ENCODE measurements at regions not wholly inside any gene's neighbourhood (a gene's known extent, or its start where the extent isn't known, plus 50 kb on each side); places are given as distances from the start of the nearest gene placed in this dataset.

DNA sequence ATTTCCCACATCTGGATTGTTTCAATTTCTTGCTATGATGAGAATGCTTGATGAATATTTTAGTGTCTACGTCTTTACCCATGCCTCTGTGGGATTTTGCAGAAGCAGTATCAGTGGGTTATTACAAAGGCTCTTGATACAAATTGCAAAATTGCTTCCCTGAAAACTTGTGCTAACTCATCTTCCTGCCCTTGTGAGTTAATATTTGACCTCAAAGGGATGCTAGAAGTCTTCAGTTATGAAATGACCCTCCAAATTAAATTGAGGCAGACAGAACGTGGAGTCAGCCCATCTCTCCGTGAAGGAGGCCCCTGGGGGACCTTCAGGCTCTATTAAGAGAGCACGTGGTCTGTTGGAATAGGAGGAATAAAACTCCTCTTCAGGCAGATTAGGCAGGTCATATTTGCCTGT, 239.2 kb upstream of the HS6ST1 start:
- DNase-seq = no peak

DNA sequence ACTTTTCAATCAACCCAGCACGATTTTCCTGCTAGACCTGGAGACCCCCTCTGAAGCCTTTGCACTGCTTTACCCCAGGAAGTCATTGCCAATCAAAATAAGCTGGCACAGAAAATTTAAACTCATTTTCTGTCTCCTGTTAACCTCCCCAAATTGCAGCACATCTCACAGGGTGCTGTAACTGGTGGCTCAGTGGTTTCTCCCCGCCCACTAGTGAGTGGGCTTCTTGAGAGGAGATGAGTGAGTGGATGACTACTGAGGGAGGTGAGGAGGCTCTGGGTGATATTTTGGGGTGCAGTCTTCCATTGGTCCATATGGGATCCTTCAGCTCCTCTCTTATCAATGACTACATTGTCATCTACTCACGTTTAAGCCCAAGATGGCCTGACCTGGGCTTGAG, 239.8 kb upstream of the HS6ST1 start:
- no peak for DNase-seq

DNA sequence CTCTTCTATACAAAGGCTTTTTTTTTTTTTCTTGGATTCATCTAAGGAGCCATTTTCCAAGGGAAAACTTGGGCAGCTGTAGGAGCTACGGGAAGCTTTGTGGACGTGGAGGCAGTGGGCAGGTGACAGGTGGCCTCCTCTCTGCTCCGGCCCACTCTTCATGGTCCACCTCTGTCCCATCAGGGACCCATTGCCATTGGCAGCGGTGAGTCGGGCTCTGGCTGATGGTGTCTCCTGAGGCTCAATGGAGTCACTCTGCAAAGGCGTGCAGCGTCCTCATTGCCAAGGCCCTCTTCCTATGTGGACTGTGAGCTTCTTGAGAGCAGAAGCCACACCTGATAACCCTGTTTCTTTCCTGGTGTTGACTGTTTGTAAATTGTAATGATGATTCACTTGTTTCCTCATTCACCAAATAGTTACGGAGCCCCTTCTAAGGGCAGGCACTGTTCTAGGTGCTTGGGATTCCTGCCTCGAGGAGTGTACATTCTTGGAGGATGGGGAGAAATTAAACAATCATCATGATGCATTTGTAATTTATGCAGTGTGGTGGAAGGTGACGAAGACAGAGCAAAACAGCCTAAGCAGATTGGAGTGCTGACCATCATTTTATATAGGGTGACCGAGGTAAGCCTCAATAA, 240.3 kb upstream of the HS6ST1 start:
- no peak for DNase-seq

DNA sequence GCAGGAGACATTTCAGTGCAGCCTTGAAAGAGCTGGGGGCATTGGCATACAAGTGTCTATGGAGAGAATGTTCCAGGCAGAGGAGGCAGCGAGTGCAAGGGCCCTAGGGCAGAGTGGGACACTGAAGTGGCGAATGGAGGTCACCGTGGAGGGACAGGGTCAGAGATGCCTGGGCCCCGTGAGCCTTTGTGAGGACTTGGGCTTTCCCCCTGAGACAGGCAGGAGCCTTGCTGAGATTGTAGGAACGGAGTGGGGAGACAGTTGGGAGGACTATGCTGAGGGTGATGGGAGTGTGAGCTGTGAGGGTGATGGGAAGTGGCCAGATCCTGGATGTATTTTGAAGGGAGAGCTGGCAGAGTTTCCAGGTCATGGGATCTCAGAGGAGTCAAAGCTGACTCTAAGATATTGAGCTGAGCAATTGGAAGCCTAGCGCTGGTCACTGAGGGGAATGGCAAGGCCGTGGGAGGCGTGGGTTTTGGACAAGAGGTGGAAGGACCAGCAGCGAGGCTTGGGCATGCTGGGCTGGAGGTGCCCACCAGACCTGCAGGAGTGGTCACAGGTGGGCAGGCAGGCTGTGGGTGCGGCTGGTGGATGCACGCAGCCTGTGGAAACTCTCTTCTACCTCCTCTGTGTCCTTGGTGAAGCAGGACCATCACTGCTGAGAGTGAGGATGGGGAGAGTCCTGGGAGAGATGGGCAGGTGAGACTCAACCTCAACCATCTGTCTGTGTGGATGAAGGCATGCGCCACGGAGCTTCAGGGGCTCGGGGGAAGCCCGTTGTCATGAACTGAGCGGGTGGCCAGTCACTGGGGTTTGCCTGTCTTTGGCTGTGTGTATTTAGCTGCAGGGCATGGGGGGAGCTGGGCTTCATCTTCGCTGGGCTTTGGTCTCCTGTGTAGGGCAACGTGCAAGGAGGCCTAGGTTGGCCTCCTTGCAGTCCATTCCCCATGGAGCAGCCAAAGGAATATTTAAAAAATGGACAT, 241.2 kb upstream of the HS6ST1 start:
- no peak for DNase-seq

DNA sequence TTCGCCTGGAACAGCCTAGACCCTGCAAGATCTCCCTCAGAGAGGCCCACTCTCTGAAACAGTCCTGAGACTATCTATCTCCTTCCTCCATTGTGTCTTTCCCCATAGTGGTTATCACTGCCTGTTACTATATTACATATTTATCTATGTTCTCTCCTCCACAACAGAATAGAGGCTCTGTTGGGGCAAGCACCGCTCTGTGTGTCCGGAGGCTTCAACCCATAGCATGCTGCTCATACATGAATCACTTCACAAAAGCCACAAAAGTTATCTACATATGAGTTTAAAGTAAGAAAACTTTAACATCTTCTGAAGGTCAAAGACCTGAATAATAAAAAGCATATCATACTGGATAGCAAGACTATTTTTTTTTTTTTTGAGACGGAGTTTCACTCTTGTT, 242.1 kb upstream of the HS6ST1 start:
- no peak for DNase-seq

DNA sequence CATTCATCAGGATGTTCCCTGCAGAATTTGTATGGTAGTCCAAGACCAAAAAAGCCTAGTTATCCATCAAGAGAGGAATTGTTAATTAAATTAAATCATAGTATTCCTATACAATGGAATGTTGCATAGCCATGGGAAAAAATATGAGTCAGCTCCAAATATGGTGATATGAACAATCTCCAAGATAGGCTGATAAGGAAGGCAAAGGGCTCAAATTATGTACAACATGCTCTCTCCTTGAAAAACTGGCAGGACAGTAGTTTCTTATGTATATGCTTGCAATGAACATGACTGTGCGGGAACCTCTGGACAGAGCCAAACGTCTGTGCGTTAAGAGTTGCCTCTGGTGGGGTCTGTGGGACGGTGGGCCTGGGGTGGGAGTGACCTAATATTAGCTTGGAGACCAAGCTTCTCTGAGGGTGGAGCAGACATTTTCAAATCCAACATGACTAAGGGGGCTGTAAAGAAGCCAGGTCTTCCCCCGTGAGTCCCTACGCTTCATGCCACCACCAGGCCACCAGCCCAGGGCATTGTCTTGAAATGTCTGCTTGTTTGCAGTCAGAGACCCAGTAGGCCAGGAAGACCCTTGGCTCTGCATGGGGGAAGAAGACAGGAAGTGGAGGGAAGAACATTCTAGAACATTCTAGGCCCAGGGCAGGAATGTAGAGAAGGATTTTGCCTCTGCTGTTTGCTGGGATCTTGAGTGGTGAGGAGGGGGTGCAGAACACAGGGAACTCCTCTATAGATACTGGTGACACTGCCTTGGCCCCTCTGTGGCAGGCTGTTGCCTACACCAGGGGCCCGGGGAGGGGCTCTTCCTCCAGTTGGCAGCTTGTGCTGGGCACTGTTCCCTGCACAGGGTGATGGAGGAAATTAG, 244.0 kb upstream of the HS6ST1 start:
- no peak for DNase-seq

DNA sequence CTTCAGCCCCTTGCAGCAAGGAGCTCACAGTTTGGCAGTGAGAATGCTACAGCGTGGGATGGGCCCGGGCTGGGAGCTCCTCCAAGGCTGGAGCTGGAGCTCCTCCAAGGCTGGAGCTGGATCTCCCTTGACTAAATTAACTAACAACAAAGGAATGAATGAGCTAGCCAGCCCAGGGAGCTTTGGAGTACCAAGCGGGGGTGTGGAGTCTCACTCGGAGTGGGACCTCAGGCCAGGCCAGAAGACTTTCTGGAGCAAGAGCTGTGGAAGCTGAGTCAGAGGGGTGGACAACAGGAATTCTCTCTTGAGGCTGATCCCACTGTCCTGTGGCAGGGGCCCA, 244.7 kb upstream of the HS6ST1 start:
- DNase-seq = no peak

DNA sequence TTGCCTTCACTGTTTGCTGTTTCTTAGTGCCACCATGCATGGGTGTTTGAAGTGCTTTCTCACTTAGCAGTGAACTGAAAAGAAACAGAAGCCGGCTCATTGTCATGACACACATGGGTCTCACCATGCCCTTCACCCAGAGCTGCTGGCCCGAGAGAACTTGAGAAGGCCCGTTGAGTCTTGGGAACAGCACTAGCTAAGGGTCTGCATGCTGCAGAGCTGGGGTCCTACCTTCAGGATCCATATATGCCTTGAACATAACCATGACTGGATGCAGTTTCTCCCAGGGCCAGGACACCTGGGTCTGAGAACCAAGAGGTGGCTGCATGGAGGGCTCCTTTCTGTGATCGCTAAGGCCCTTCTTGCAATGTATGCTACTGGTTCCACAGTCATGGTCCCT, 245.5 kb upstream of the HS6ST1 start:
- no peak for DNase-seq

DNA sequence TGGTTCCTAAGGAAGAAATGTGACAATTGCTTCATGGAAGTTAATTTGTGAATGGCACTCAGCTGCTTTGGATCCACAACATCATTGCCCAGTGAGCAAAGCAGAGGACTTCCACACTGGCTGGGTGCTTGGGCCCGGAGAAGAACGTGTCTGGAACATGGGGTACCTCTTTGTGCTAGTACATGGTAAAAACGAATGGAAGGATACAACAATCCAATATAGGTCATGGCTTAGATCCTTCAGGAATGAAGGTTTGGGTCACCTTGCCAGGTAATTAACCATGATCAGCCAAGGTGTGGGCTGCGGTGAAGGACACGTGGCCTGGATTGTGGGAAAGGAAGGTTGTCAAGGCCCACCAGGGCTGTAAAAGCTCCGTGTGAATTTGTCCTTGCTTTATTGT, 245.9 kb upstream of the HS6ST1 start:
- no peak for DNase-seq

DNA sequence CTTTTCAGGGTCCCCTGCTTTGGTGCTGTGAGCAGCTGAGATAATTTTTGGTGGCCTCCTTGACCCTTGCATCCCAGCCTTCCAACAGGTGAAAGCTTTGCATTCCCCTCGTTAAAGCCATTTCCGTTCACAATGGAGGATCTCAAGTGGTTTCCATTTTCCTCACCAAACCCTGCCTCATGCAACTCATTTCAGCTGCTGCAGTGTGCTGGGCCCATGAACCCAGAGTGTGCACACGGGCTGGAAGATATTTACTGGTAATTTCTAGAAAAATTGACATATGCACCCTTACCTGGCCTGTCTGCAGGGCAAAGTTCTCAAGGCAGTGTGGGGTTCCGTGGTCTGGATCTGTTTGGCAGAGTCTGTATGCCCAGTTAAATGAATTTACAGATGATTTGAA, 246.8 kb upstream of the HS6ST1 start:
- no peak for DNase-seq

DNA sequence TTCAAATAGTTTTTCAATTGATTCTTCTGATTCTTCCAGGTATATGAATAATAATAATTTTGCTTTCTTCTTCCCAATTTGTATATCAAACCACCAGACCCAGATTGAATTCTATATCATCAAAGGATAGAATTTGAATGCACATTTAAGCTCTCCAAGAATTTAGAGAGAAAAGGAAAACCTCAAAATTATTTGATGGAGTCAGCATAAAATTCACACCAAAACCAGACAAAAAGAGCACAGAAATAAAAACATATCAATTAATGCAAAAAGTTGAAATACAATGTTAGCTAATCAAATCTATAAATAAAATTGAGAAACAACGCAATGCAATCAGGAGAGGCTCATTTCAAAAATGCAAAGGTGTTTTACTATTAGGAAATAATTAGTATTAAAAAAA, 248.0 kb upstream of the HS6ST1 start:
- DNase-seq = no peak

DNA sequence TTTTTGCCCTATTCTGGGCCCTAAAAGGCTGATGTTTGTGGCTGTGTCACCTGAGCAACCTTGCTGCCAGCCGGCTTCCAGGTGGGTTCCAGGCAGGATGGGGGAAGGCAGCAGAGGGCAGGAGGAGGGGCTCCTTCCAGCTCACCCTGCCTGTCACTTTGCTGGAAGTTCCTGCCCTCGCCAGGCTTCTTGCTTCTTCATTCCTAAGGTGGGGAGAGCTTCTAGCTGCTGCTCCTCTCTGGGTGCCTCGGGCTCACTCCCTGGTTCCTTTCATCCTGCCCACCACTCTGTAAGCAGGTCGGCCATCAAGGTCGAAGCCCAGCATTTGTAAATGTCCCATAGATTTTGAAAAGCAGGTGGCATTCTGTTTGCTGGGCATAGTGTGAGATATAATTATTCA, 249.4 kb upstream of the HS6ST1 start:
- DNase-seq = no peak

DNA sequence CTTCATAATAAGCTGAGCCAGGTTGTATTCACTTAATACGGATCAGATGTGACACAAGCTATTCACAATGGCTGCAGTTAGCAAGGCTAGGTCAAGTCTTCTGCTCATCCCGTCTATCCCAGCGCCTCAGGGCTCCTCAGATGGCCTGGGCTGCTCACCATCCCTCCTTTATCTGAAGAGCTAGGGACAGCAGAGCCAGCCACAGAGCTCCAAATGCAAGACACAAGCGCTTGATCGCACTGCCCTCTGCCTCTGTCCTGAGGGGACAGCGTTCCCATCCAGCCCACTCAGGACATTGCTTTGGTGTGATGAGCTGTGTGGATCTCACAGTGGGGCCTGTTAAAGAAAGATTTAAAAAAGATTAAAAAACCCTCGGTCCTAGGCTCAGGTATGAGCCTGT, 254.4 kb upstream of the HS6ST1 start:
- no peak for DNase-seq

DNA sequence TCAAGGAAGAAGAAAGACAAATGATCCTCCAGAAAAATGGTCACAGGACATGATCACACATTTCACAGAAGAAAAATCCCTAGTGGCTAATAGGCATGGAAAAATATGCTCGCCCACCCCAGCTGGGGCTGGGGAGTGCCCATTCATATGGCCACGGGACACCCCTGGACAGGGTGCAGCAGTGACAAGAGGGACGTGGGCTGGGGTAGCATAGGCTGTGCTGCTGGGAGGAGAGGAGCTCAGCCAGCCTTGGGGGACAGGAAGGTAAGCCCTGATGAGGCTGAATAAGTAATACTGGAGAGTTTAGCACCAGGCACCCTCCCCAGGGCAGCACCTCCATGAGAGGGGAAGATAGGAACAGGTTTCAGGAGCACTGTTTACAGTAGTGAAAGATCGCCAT, 254.9 kb upstream of the HS6ST1 start:
- no peak for DNase-seq

DNA sequence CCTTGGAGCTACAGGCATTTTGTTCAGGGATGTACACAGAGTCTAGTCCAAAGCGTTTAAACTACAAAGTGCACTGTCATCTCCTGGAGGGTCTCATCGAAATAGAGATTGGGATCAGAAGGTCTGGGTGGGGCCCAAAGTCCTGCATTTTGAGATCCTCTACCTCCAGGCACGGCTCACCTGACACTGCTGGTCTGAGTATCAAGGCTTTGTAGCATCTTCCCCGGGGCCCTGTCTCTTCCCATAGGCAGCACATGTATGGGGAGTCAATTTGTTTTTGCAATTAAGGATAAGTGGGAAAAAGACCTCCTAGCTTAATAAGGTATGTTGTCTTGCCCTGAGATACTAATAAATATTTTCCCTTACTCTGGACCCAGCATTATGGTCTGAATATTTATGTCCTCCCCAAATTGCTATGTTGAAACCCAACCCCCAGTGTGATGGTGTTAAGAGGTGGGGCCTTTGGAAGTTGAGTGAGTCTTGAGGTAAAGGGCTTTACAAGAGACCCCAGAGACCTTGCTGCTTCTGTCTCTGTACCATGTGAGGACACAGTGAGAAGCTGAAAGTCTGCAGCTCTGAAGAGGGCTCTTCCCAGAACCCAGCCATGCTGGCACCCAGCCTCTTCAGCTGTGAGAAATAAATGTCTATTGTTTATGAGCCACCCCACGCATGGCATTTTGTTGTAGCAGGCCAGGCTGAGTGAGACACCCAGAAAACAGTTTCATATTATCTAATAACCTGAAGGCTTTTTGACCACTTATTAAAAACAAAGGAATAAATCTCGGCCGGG, 258.7 kb upstream of the HS6ST1 start:
- DNase-seq = no peak

DNA sequence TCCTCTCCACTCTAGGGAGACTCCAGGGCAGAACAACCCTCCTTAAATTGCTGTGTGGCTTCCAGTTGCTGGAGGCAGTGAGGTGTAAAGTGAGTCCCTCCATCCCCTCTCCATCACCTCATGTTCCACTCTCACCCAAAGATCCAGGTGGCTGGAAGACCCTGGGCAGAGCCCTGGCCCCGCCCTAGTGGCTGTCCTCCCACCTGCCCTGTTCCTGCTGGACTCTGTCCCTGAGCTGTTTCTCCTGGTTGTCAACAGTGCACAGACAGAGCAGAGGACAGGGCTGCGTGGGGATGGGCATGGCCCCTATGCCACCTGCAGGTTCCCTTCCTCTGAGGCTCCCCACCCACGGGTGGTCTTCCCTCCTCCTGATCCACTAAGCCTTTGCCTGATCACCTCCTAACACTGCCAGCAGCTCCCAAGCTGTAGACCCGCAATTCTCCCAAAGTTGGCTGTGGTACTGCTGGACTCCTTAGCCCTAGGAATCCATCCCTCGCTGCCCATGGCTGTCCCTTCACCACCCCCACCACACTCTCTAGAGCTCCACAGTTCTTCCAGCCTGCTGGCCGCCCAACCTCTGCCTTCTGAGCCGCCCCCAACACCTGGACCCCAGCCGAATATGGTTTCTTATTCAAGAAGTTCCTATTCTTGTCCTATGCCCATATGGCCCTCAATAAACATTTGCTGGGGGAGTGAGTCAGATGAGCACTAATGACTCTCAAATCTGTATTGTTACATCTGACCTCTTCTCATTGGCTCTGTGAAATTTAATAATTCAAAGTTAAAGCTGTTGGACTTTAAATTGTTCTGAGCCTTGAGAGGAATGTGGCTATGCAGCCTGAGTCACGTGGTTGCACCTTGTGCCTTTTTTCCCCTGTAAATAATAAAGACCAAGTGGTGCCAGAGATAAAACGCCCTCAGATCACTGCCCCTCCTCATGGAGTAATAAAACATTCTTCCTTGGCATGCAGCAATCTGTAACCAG, 260.0 kb upstream of the HS6ST1 start:
- no peak for DNase-seq

DNA sequence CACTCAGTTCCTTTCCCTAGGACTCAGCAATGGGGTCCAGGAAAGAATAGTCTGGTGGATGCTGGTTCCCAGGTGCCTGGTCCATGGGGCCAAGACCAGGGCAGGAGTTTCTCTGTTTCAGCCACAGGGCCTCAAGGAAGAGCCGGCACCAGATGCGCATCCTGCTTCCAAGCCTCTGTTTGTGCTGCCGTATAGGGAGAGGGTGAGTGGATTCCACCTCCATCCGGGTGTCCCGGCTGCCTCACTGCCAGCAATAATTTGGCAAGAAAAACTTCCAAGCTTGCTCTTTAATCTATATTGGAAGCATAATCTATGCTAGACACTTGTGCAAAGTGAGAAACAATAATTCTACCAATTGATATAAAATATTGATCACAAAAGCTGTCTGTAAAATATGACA, 261.2 kb upstream of the HS6ST1 start:
- DNase-seq = no peak

DNA sequence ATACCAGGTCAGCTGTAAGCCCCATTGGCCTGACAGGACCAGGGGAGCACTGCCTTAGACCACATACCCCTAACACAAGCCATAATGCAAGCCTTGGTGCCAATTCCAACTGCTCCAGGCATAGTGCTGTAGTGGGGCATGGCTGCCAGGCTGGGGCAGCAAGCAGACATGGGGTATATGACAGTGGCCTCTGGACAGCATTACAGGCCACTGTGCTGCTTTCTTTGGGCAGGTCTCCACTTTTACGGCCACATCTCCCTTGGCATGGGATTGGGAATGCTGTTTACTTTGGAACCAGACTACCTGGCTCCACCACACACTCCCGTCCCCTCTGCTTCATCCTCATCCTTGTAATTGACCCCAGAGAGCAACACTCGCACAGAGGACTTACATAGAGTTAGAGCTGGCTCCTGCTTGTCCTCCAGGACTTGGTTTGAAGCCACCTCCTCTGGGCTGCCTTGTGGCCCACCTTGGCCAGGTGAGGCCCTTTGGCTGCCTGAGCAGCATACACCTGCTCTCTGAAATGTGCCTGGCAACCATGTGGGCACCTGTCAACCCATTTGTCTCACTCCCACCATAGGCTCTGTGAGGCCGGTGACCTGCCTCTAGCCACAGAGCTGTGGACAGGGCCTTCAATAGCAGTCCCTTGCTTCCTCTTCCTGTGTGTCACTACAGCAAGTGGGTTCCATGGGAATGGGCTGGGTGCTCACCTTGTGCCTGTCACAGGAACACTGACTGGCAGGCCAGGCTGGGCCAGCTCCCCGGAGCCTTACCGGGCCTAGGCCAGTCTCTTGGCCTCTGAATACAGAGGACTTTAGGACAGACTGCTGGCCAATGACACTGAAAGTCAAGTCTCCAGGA, 262.6 kb upstream of the HS6ST1 start:
- no peak for DNase-seq

DNA sequence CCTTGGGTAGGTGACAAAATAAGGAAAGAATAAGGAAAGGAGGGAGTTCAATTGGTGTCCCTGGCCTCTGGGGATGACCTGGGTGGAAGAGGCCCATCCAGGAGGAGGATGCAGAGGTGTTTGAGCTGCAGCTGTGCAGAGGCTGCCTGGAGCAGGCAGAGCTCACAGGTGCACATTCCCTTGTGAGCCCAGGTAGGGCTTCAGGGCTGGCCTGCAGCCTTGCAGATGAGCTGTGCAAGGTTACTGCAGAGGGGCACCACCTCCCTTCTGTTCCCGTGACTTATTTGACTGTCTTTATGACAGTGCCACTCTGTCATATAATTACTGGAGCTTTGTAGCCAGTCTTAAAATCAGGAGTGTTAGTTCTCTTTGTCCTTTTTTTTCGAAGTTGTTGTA, 263.2 kb upstream of the HS6ST1 start:
- DNase-seq = no peak

DNA sequence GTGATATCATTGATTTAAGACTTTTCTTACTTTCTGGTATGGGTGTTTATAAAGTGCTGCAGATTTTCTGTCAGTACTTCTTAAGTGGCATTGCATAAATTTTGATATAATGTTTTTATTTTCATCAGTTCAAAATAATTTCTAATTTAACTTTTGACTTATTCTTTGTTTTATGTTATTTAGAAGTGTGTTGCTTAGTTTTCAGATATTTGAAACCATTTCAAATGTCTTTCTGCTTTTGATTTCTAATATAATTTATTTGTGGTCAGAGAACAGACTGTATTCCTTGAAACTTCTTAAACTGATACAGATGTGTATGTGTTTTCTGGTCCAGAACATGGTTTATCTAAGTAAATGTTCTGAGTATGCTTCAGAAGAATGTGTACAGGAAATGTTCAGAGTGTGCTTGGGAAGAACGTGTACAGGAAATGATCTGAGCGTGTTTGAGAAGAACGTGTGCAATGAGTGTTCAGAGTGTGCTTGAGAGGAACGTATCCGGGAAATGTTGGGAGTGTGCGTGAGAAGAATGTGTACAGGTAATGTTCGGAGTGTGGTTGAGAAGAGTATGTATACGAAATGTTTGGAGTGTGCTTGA, 265.7 kb upstream of the HS6ST1 start:
- no peak for DNase-seq
